GM13976 (cell line): ENCODE measurements at regions not wholly inside any gene's neighbourhood (a gene's known extent, or its start where the extent isn't known, plus 50 kb on each side); places are given as distances from the start of the nearest gene placed in this dataset.

Experiments used
- DNase-seq: peaks from one replicate; pipeline ENCODE4 v3.0.0; 2012; ENCODE audit warnings: low spot score
- in situ Hi-C: fragments of 300-500 bp; cut with MboI; formaldehyde crosslinking; loops from one replicate; pipeline ENCODE4 v1.12.0; 2022; ENCODE audit warnings: low sequenced_read_pairs, mixed read lengths, inconsistent platforms; ENCODE audit not compliant: unreplicated experiment
- TF ChIP-seq, protein P1 (sequence below): IDR thresholded peaks from 2 replicates; pipeline ENCODE4 v1.5.1; 2012; ENCODE audit warnings: borderline replicate concordance, mild to moderate bottlenecking; ENCODE audit not compliant: insufficient read depth; ENCODE audit errors: extremely low read depth, missing control alignments, control extremely low read depth

DNA sequence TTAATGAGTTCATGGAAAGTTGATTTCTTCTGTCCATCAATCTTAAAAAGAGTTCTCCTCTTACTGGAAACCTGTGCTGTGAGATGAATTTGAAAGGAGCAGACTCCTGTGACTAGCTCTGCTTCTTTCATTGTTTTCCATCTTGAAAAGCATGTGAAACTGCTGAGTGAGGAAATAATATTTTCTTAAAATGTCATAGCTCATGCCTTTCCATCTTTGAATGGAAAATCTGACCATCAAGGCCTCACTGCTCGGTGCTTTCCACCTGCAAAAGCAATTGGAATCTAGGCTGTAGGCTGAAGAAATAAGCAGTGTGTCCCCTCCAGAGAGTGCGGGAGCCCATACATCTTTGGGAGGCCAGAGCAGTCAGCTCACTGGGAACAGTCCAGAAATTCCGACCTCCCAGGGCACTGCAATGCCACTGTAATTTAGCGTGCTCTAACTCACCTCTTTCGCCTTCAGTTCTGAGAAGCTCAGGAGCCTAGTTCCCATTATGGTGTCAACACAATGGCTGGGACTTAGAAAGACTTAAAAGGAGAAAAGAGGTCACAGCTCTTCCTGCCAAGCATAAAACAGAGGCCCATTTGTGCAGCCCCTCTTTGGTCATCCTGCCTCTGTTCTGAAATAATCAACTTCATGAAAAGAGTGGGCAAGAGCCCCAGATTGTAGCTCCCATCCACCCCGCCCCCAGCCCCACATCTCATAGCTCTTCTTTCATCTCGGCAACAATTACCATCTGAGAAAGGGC lies 50.4 kb upstream of the F3 start:
- no peak for DNase-seq
- TF ChIP-seq, protein P1, sequence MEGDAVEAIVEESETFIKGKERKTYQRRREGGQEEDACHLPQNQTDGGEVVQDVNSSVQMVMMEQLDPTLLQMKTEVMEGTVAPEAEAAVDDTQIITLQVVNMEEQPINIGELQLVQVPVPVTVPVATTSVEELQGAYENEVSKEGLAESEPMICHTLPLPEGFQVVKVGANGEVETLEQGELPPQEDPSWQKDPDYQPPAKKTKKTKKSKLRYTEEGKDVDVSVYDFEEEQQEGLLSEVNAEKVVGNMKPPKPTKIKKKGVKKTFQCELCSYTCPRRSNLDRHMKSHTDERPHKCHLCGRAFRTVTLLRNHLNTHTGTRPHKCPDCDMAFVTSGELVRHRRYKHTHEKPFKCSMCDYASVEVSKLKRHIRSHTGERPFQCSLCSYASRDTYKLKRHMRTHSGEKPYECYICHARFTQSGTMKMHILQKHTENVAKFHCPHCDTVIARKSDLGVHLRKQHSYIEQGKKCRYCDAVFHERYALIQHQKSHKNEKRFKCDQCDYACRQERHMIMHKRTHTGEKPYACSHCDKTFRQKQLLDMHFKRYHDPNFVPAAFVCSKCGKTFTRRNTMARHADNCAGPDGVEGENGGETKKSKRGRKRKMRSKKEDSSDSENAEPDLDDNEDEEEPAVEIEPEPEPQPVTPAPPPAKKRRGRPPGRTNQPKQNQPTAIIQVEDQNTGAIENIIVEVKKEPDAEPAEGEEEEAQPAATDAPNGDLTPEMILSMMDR, result no peak
- in situ Hi-C loops, result no loop called here
